ENCODE measurements at regions not wholly inside any gene's neighbourhood (a gene's known extent, or its start where the extent isn't known, plus 50 kb on each side); places are given as distances from the start of the nearest gene placed in this dataset.

- TF ChIP-seq CTCF (IDR thresholded peaks at IDR 0.05) = no peak
- no peak for TF ChIP-seq POLR2A (IDR thresholded peaks at IDR 0.05)
Observed at GRCh38 chr20:50266293-50267040, 75.8 kb downstream of the CEBPB start.

All from adrenal gland (tissue), 5 donors.